NB4 (cell line): ENCODE measurements at regions not wholly inside any gene's neighbourhood (a gene's known extent, or its start where the extent isn't known, plus 50 kb on each side); places are given as distances from the start of the nearest gene placed in this dataset.
"Not testable (repeated sequence)": the region's sequence is repeated elsewhere in the genome, so short reads cannot be mapped to it uniquely, and the experiment has no call there.

ENCODE experiments used
- DNase-seq: peaks from one replicate; pipeline ENCODE4 v3.0.0; 2010; ENCODE audit warnings: low read depth
- H3K4me3 ChIP-seq: one replicate; pipeline ENCODE4 v1.5.1; 2011; ENCODE audit warnings: mild to moderate bottlenecking, low read depth, low read length, moderate library complexity
- MAX ChIP-seq: IDR thresholded peaks from 2 replicates; pipeline ENCODE4 v1.6.1; 2011; ENCODE audit warnings: low read depth, low read length
- MYC ChIP-seq: IDR thresholded peaks from 2 replicates; pipeline ENCODE4 v1.6.1; 2011; ENCODE audit warnings: low read depth, low read length
- POLR2A ChIP-seq: IDR thresholded peaks from 2 replicates; pipeline ENCODE4 v1.6.1; 2011; ENCODE audit warnings: mild to moderate bottlenecking; ENCODE audit not compliant: insufficient read length; ENCODE audit errors: extremely low read depth
- TF ChIP-seq, protein P1 (sequence below): IDR thresholded peaks from one replicate; pipeline ENCODE4 v1.5.1; 2012; ENCODE audit warnings: low read depth, low read length

DNA sequence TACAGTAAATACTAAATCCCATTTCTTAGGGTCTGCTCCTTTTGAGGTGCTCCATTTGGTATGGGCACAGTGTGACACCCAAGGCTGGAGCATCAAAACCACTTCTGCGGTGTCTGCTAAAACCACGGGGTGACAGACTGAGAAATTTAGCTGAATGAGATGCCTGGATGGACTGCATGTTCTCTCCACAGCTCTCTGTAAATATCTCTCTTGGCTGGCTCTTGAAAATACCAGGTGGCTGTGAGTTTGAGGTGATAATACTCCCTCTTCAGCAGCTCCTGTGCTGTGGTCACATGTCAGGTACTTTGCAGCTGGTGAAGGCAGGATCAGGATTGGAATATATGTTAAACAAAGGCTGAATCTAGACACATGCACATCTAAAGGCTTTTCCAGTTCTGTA, 93.7 kb upstream of the SIMC1 start:
- no peak for TF ChIP-seq MAX
- no peak for DNase-seq
- no peak overlapping the region for H3K4me3 ChIP-seq

- DNase-seq, H3K4me3 ChIP-seq: not testable (repeated sequence)
Observed at GRCh38 chr5:176149948-176150347, 88.3 kb upstream of the SIMC1 start.

DNA sequence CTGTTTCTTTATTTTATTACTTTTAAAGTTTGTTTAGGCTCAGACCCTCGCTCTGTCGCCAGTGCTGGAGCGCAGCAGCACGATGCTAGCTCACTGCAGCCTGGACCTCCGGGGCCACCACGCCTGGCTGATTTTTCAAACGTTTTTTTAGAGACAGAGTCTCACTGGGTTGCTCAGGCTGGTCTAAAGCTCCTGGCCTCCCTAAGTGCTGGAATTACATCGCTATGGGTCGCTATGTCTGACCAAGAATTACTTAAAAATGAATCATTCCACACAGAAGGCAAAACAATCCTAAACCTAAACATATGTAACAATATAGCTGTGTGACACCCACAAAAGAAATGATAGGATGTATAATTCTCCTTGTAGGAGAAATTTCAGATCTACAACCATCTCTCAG, 86.9 kb upstream of the SIMC1 start:
- no peak overlapping the region for H3K4me3 ChIP-seq
- no peak for DNase-seq
- TF ChIP-seq MAX = no peak
- no peak for TF ChIP-seq MYC
- TF ChIP-seq, protein P1, sequence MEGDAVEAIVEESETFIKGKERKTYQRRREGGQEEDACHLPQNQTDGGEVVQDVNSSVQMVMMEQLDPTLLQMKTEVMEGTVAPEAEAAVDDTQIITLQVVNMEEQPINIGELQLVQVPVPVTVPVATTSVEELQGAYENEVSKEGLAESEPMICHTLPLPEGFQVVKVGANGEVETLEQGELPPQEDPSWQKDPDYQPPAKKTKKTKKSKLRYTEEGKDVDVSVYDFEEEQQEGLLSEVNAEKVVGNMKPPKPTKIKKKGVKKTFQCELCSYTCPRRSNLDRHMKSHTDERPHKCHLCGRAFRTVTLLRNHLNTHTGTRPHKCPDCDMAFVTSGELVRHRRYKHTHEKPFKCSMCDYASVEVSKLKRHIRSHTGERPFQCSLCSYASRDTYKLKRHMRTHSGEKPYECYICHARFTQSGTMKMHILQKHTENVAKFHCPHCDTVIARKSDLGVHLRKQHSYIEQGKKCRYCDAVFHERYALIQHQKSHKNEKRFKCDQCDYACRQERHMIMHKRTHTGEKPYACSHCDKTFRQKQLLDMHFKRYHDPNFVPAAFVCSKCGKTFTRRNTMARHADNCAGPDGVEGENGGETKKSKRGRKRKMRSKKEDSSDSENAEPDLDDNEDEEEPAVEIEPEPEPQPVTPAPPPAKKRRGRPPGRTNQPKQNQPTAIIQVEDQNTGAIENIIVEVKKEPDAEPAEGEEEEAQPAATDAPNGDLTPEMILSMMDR = no peak
- no peak for TF ChIP-seq POLR2A

DNA sequence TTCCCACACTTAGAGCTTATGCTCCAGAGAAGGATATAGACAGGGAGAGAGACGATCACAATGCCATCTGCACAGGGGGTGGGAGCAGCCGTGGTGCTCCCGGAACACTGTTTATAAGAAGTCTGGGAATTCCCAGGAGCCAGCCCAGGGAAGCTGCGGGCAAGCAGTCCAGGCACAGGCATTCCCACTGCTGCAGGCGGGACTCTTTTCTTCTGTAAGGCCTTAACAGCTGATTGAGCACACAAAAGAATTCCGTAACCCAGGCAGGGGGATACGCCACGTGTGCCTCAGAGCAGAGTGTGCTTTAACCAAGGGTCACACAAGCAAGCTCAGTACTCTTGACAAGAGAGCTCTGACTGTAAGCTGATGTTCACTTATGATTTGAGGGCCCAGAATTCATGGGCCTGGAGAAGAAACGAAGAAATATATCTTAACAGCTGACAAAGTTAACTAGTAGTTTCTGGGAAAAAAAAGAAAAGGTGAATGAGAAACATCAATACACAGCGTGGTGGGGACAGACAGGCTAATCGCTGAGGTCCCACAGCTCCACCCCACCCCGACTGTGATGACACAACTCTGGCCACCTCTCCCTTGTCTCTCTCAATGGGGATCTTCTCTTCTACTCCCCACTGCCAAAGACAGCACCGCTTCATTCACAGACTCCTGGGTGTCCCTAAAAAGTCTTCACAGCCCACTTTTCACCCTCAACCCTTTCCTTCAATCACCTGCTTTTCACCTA, 85.9 kb upstream of the SIMC1 start:
- no peak for DNase-seq
- H3K4me3 ChIP-seq = no peak overlapping the region
- no peak for TF ChIP-seq MYC

DNA sequence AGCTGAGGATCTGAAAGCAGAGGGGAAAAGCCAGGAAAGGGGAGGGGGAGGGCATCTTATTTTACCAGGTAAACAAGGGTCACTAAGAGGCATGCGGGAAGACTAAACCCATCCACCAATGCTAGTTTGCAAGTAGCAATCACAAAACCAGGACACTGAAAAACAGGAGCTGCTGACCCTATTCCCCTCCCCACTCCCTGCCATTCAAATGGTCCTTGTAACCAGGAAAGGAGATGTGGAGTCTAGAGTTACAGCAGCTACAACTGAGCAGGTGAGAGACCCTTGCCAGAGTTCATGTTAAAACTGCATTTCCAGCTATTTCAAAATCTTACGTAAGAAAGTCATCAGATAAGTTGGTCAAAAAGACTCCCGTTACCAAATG, 85.3 kb upstream of the SIMC1 start:
- H3K4me3 ChIP-seq = no peak overlapping the region
- TF ChIP-seq POLR2A = no peak
- TF ChIP-seq MYC = no peak
- no peak for TF ChIP-seq MAX
- TF ChIP-seq, protein P1 = no peak
- DNase-seq = no peak

- TF ChIP-seq POLR2A = no peak
- TF ChIP-seq, protein P1 = no peak
- TF ChIP-seq MYC = no peak
- no peak for TF ChIP-seq MAX
- no peak for DNase-seq
Observed at GRCh38 chr5:176153741-176154140, 84.5 kb upstream of the SIMC1 start.

GRCh38 chr5:176154821-176155220, 83.4 kb upstream of the SIMC1 start:
- no peak overlapping the region for H3K4me3 ChIP-seq
- no peak for TF ChIP-seq MYC
- TF ChIP-seq, protein P1 = no peak
- TF ChIP-seq MAX = no peak
- no peak for TF ChIP-seq POLR2A
- no peak for DNase-seq

More at GRCh38 chr5:176153741-176154140, 84.5 kb upstream of the SIMC1 start:
- H3K4me3 ChIP-seq = no peak overlapping the region

DNA sequence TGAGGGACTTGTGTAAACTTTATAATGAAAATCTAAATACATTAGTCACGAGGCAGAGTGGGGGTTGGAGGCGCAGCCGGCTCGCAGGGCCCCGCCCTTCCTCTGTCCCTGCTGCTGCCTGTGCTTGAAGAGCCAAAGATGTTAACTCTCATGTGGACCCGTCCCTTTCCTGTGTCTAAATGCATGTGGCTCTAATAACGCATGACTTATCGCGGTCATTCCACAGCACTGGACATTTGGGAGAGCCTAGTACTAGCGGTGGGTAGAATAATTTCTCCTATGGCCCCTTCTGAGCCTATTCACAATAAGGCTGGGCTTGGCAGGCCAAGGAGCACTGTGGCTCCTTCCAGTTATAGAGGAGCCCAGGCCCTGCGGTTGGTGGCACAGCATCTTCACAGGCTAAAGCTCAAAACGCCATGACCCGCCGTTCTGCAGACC, 82.3 kb upstream of the SIMC1 start:
- DNase-seq = no peak
- TF ChIP-seq POLR2A = no peak
- no peak for TF ChIP-seq MYC
- TF ChIP-seq MAX = no peak
- TF ChIP-seq, protein P1 = no peak
- H3K4me3 ChIP-seq = no peak overlapping the region
